HG02610 (cell line): ENCODE measurements at regions not wholly inside any gene's neighbourhood (a gene's known extent, or its start where the extent isn't known, plus 50 kb on each side); places are given as distances from the start of the nearest gene placed in this dataset.
"Not testable (repeated sequence)": the region's sequence is repeated elsewhere in the genome, so short reads cannot be mapped to it uniquely, and the experiment has no call there.

ENCODE experiments used
- ATAC-seq: cut with Tn5 transposase; IDR thresholded peaks from one replicate; pipeline ENCODE4 v1.9.1; 2021; ENCODE audit warnings: mild to moderate bottlenecking, moderate library complexity; ENCODE audit not compliant: unreplicated experiment

DNA sequence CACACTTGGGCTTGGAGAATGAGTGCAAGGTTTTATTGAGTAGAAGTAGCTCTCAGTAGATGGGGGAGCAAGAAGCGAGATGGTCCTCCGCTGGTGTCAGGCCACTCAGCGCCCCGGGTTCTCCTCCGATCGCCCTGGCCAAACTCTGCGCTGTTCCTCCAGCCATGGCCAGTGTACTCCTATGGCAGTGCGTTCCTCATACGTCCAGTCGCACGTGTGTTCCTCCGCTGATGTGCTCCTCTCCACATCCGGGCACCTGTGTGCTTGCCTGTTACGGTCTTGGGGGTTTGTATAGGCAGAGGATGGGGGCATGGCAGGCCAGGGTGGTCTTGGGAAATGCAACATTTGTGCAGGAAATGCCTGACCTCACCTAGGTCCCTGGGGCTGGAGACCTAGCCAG is 1899.4 kb downstream of the PCDH9 start:
- no peak for ATAC-seq

DNA sequence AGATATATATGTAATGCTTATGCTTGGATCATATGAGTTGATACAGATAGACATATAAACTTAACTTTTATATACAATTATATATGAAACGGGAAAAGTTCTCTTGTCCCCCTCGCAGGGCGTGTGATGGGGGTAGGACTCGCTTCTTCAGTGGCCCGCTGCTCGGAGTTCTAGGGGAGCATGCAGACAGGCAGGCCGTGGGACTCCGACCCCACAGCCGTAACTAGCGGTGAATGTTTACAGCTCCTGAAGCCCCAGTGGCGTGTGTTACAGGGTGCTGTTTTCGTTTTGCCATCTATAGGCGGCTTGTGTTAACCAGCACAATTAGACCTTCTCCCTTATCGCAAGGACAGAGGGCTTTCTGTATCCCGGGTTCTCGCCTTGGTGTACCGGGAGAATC is 1899.8 kb downstream of the PCDH9 start:
- ATAC-seq: no peak

DNA sequence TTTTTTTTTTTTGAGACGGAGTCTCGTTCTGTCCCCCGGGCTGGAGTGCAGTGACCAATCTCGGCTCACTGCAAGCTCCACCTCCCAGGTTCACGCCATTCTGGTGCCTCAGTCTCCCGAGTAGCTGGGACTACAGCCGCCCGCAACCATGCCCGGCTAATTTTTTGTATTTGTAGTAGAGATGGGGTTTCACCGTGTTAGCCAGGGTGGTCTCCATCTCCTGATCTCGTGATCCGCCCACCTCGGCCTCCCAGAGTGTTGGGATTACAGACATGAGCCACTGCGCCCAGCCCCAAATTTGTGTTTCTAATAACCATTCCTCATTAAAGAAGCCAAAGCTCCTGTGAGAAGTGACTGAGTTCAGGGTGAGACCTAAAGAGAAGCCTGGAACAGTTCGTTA is 1906.9 kb downstream of the PCDH9 start:
- ATAC-seq: not testable (repeated sequence)

DNA sequence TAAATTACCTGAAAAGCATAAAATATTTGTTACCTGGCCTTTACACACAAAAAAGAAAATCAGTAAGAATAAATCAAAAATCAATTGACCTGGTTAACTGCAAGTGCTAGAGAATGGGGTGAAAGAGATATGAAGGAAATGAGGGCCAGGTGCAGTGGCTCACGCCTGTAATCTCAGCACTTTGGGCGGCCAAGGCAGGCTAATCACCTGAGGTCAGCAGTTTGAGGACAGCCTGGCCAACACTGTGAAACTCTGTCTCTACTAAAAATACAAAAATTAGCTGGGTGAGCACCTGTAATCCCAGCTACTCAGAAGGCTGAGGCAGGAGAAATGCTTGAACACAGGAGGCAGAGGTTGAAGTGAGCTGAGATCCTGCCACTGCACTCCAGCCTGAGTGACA is 1908.7 kb downstream of the PCDH9 start:
- not testable (repeated sequence) for ATAC-seq

DNA sequence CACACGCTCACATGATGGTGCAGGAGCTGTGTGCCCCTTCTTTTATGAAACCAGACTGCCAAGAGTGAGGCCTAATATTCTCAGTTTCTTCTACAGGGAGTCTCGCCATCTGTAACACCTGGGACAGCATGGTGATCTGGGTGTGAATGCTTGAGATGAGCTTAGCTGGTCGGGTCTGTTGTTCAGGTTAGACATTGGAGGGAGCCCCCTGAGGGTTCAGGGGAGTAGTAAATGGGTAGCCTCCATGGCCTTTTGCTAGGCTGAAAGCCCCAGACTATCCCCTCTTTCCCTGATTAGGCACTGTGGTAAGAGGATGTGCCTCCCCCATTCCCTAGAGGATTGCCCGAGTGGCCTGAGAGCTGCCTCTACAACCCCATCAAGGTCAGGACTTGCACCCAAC is 1916.1 kb downstream of the PCDH9 start:
- no peak for ATAC-seq

DNA sequence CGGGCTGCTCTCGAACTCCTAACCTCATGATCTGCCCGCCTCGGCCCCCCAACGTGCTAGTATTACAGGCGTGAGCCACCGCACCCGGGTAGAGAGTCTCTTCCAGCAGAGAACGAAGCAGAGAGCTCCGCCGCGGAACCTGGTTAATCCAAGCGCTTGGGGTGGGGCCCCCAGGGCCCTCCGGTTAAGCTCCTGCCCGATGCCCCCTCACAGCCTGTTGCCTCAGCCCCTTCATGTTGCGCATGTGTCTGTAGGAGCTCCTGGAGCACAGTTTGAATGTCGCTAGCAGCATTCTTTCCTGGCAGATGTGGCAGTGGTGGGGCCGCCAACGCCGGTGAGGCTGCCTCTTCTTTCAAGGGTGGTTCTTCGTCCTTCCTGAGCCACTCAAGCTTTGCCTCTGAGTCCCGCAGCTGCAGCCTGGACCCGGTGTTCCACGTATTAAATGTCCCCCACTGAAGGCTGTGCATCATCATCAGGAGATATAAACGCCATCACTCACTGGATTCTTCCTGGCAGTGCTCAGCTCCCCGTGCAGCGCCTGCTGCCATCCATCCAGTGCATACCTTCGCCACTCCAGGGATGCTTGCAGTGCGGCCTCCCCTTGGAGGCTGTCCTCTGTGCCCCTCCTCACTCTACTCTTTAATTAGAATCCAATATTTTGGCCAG is 1919.3 kb downstream of the PCDH9 start:
- ATAC-seq: no peak

DNA sequence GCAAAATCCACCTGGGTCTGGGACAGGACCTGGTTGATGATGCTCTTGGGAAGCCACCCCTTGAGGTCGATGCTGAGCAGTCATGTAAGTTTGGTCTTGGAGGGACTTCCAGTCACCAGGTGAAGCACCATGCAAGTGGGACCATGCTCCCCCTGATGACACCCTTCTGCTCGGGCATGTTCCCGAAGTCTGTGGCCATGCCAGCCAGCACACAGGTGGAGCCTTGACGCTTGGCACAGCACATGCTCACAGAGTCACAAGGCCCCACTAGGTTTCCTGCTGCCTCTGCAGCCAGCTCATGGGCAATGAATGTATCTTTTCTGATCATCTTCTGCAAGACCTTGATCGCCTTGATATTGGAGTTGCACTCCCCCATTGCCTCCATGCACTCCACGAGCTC is 1920.2 kb downstream of the PCDH9 start:
- no peak for ATAC-seq

DNA sequence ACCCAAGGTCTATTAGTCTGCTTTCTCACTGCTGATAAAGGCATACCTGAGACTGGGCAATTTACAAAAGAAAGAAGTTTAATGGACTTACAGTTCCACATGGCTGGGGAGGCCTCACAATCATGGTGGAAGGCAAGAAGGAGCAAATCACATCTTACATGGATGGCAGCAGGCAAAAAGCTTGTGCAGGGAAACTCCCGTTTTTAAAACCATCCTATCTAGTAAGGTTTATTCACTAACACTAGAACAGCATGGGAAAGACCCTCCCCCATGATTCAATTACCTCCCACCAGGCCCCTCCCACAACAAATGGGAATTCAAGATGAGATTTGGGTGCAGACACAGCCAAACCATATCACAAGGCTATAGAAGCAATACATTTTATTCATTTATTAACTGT is 1921.4 kb downstream of the PCDH9 start:
- not testable (repeated sequence) for ATAC-seq

DNA sequence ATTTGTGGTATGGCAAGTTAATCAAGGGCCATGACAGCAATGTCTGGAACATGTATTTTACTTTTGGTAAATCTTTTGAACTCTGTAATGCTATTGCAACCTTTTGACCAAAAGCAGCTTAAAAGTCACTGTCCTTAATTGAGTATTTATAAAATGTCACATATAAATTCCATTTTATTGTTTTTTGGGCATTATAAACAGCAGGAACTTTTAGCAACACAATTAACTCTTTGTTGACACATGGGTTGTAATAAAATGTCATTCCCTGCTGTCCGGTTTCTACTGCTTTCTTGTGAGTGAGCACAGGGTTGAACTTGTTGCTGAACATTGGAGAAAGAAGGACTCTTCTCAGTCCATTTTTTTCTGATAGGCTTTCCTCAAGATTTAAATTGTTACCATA is 1923.1 kb downstream of the PCDH9 start:
- ATAC-seq: no peak

DNA sequence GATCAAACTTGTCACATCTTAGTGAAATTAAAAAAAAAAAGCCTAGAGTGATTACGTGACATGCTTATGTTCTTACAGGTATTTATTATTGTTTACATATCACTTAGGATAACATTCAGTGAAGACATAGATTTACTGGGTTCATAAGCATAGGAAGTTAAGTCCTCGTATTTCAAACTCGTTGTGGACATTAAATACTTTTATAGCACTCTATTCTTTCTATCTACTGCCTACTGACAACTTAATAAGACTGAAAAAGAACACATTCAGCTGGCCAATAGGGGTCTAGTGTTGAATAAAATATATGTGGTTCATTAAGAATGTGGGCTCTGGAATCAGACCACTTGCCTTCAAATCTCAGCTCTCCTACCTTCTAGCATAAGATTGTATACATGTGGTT is 1927.4 kb downstream of the PCDH9 start:
- ATAC-seq: no peak

DNA sequence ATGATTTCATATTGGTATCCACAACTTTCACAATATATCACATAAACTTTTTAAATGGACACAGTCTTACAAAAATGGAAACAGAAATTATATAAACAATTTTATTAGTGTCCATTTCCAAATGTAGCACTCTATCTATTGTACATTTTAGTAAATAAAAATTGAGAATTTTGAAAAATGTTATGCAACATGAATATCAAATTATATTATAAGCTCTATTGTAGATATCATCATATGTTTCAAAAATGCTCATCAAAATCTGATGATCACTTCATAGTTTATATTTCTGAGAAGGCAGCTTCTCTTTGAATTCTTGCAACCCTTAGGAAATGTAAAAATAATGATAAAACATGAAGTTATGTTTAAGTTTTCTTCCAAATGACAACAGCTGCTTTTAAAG is 1928.6 kb downstream of the PCDH9 start:
- no peak for ATAC-seq

DNA sequence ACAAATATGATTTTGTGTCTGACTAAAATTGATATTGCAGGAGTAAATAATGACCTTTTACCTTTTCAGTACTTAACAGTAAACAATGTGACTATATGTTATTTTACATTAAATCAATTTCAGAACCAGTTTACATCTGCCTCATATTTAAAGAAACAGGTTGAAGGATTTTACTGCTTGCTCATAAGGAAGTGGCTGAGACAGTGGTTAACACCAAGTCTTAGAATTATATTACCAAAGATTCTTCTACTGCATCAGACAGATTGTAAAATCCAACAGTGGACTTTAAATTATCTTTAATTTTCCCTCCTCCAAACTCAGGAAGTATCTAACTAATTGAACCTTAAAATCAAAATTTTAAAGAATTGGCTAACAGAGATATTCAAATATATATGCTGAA is 1929.9 kb downstream of the PCDH9 start:
- ATAC-seq: no peak

DNA sequence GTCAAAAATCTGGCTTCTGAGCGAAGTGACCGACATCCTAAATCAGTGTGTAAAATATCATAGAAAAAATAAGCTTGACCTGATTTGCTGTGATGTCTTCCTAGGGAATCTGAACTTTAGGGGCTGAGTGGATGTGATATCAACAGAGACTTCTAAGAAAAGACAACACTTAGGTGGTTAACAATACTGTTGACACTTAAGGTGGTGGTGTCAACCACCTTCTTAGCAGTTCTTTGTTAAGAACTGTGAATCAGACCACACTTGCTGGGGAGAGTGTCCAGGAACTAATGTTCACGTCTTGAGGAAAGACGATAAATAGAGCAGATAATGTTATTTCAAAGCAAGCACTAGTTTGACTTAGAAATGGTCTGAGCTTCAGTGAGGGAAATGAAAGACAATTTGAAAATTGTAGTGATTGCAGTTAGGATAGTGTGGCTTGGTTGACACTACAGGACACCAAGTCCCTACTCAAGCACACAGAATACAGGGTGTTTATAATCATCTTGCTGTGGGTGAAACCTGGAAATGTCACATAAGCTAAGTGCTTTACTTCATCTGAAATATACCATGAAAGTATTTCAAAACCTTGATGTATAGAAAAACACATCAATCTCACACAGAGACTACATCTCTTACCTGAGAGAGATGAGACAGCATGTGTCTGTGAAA is 1936.5 kb downstream of the PCDH9 start:
- ATAC-seq: no peak

DNA sequence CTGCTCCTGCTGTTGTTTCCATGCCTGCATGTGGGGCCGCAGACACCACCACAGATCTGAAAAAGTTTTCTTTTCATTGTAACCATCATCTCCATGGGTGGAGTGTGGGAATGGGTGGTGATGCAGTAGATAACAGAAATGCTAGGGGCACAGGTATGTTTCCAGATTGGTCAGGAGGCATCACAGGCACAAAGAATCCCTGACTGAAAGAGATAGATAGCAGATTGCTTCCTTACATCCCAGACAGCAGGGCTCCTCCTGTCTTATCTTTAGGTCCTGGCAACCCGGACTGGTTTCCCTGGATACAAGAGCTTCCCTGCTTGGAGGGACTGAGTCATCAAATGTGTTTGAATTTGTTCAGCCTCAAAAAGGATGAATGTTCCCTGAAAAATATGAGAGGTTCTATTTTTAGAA is 1937.6 kb downstream of the PCDH9 start:
- no peak for ATAC-seq

DNA sequence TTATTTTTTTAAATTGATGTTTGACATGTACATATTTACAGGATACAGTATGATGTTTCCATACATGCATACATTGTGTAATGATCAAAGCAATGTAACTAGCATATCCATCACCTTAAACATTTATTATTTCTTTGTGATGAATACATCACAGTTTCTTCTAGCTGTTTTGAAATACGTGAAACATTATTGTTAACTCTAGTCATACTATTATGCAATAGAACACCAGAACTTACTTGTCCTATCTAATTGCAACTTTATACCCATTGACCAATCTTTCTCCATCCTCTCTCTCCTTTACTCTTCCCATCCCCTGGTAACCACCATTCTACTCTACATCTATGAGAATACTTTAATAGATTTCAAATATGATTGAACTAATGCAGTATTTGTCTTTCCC is 1942.7 kb downstream of the PCDH9 start:
- no peak for ATAC-seq

DNA sequence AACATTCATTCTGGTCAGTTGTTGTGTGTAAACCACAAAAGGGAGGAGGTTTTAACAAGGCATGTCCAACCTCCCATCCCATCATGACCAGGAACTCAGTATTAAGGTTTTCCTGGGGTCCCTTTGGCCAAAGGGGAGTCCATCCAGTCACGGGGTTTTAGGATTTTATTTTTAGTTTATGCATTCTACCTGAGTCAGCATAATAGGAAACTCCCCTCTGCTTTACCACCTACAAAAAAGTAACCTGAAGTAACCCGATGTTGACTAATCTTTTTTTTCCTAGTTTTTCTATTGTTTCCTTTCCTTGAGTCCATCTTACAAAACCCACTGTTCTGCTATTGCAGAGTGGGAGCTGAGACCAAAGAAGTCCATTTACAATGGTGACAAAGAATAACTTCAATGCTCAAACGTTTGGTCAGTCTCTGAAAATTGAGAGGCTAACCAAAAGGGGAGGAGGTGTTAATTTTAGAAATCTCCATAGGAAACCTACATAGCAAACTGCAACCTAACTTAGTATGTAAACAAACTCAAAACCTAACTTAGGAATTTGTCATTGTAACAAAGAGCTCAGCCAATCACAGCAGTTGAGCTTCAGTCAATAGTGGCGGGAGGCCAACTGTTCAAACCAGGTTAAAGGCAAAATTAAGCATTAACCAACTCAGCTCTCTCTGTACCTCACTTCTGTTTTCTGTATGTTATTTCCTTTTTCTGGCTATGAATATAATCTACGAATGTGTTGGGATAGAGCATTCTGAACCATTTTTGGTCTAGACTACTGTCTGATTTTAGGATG is 1954.1 kb downstream of the PCDH9 start:
- ATAC-seq: no peak

DNA sequence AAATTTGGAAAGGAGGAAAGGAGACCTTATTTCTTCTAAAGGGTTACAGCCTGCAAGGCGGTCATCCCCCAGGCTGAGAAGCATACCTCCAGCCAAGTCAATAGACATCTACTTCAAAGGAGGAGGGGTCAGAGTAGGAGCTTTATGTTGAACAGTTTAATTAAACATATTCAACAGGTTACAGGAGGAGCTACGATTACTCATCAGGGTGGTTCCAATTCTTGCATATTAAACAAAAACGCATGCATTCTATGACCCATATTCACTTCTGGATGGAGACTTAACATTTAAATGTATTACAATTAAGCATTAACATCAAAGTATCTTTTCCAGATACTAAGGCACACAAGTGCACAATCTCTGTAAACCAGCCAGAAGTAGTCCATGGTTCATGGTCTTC is 1955.0 kb downstream of the PCDH9 start:
- no peak for ATAC-seq

DNA sequence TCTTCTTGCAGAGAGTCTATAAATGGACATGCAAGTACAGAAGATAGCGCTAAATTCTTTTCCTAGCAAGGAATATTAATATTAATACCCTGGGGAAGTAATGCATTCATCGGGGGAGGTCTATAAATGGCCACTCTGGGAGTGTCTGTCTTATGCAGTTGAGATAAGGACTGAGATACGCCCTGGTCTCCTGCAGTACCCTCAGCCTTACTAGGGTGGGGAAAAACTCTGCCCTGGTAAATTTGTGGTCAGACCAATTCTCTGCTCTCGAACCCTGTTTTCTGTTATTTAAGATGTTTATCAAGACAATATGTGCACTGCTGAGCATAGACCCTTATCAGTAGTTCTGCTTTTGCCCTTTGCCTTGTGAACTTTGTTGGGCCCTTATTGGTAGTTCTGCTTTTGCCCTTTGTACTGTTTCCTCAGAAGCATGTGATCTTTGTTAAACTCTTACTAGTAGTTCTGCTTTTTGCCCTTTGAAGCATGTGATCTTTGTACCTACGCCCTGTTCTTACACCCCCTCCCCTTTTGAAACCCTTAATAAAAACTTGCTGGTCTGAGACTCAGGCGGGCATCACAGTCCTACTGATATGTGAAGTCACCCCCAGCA is 1956.2 kb downstream of the PCDH9 start:
- not testable (repeated sequence) for ATAC-seq

DNA sequence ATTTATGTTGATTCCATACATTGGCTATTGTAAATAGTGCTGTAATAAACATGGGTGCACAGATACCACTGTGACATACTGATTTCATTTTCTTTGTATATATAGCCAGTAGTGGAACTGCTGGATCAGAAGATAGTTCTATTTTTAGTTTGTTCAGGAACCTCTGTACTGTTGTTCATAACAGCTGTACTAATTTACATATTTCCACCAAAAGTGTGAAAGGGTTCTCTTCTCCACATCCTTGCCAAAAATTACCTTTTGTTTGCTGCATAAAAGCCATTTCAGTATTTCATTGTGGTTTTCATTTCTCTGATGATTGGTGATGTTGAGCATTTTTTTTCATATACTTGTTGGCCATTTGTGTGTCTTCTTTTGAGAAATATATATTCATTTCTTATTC is 1962.1 kb downstream of the PCDH9 start:
- no peak for ATAC-seq

DNA sequence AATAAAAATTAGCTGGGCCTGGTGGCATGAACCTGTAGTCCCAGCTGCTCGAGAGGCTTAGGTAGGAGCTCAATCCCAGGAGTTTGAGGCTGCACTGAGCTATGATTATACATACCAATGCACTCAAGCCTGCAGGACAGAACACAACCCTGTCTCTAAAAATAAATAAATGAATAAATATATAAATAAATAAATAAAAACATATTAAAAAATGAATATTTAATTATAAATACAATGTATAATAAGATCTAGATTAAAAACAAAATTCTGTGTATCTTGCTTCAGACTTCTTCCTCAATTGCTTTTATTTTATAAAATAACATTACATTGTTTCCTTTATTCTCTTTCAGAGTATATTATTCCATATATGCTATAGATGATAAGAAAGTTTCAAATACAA is 1964.1 kb downstream of the PCDH9 start:
- ATAC-seq: no peak

DNA sequence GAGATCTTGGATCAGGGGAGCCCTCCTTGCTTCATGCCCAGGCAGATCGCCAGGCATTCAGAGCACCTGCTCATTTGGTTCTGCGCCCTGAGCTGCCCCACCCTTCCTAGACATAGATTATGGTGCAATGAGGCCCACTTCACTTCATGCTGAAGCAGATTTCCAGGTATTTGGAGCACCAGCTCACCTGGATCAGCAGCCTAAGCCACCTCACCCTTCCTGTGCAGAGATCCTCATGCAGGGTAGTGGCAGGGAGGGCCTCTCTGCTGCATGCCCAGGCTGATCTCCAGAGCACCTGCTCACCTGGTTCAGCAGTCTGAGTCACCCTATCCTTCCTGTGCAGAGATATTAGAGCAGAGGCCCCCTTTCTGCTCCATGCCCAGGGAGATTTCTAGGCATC is 1966.1 kb downstream of the PCDH9 start:
- ATAC-seq: no peak
